ENCODE measurements at regions not wholly inside any gene's neighbourhood (a gene's known extent, or its start where the extent isn't known, plus 50 kb on each side); places are given as distances from the start of the nearest gene placed in this dataset.

DNA sequence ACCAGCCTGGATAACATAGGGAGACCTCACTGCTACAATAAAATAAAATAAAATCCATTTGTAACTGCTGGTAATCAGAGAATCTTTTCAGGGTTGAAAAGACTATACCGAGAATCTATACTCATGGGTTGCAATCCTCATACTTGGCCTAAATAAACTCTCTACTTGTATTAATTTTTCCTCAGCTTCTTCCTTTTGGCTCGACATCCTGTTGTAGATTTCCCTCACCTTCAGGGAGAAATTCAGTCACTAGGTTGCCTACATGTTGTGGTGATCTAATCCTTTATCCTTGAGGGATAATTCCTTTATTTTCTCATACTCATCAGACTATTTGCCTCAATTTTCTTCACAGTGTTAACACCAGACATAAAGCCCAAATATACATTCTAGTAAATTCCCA is 1093.4 kb downstream of the SORCS3 start:
- H4K91ac ChIP-seq (replicated peaks; ENCODE audit: insufficient read length, low read length): no peak overlapping the region
- no peak overlapping the region for H3K4me2 ChIP-seq (ENCODE audit: insufficient read depth in 1 of 2, low read depth in 2 of 2, low read length in 2 of 2)
- H3K27me3 ChIP-seq (replicated peaks in 1 of 4; ENCODE audit: control insufficient read depth in 3 of 4, extremely low read depth in 1 of 4, insufficient read depth in 3 of 4, low read length in 3 of 4): no peaks in the 10 kb centered on the region
- no peak overlapping the region for H3K4me3 ChIP-seq (ENCODE audit: extremely low read depth in 1 of 4, insufficient read depth in 2 of 4, low read depth in 3 of 4, low read length in 4 of 4)
- no peak overlapping the region for H2AFZ ChIP-seq (ENCODE audit: low read length)
- H3K9ac ChIP-seq (replicated peaks in 1 of 4; ENCODE audit: extremely low read depth in 1 of 4, low read depth in 3 of 4, low read length in 3 of 4): no peak overlapping the region
- FAIRE-seq (no peak), DNase-seq (ENCODE audit: low read depth in 1 of 2, low spot score in 2 of 2) (no peak)
- no peaks in the 10 kb centered on the region for H3K36me3 ChIP-seq (ENCODE audit: control insufficient read depth in 2 of 4, insufficient read depth in 4 of 4, low read length in 3 of 4)
- H4K8ac ChIP-seq (ENCODE audit: extremely low read depth, insufficient read depth, low read length): no peak overlapping the region
- H2AK5ac ChIP-seq (ENCODE audit: low read depth, low read length): no peak overlapping the region
- H3K9me3 ChIP-seq (ENCODE audit: insufficient read depth in 2 of 2, low read depth in 1 of 2, low read length in 1 of 2): peaks cover 9 to 15% of the 10 kb centered on the region in 2 experiments
- H4K20me1 ChIP-seq (replicated peaks in 1 of 2; ENCODE audit: control insufficient read depth in 1 of 2, insufficient read depth in 2 of 2, low read length in 2 of 2): no peaks in the 10 kb centered on the region
- no peaks in the 10 kb centered on the region for H3K79me2 ChIP-seq (ENCODE audit: control insufficient read depth in 1 of 2, insufficient read depth in 2 of 2, low read length in 2 of 2)
- no peak overlapping the region for H3K14ac ChIP-seq (ENCODE audit: insufficient read length)
- no peak overlapping the region for H4K5ac ChIP-seq (ENCODE audit: insufficient read length, low read depth, low read length)
- H3K23me2 ChIP-seq (ENCODE audit: low read depth, low read length): no peaks in the 10 kb centered on the region; the same call in 1 of the 2 replicates
- no peaks in the 10 kb centered on the region for H3K79me1 ChIP-seq (ENCODE audit: low read depth, low read length)
- H3K4me1 ChIP-seq (replicated peaks in 1 of 4; ENCODE audit: control insufficient read depth in 3 of 4, insufficient read depth in 4 of 4, low read length in 3 of 4): no peaks in the 10 kb centered on the region
- H2BK15ac ChIP-seq (ENCODE audit: low read length): no peak overlapping the region
- ChIA-PET POLR2A (ENCODE audit: partially characterized antibody) (no interaction called here), CTCF (ENCODE audit: partially characterized antibody) (interaction anchor here (1.1 kb wide), 1 partner anchor 38 kb away, joined by 3 read pairs; no protein-coding TSS in a partner anchor)
- H3K4ac ChIP-seq (replicated peaks; ENCODE audit: insufficient read length, low read depth, low read length): no peak overlapping the region
- no peak overlapping the region for H2BK12ac ChIP-seq (ENCODE audit: low read depth, low read length)
- no peak overlapping the region for H3K23ac ChIP-seq (ENCODE audit: insufficient read length)
- H2BK20ac ChIP-seq (ENCODE audit: low read length): no peak overlapping the region
- H2BK5ac ChIP-seq (ENCODE audit: low read depth, low read length): no peak overlapping the region
- no peak overlapping the region for H2BK120ac ChIP-seq (replicated peaks; ENCODE audit: low read depth, low read length)
- H3K56ac ChIP-seq (replicated peaks; ENCODE audit: insufficient read length, low read depth, low read length): no peak overlapping the region
- no peak overlapping the region for H3K27ac ChIP-seq (ENCODE audit: low read depth, low read length)
- WGBS, 2 experiments (ENCODE audit: extremely low coverage in 1 of 2, insufficient coverage in 1 of 2, insufficient read length in 1 of 2, insufficient replicate concordance in 2 of 2, low coverage in 1 of 2, low lambda C conversion rate in 2 of 2, missing lambda C conversion rate in 1 of 2): 94% methylated on average over 2 of the region's 2 CpGs; no CpG with 5 or more reads in 1 of the 2 experiments
- no peak overlapping the region for H3K18ac ChIP-seq (ENCODE audit: extremely low read depth, low read length)
- TF ChIP-seq SP2 (IDR thresholded peaks at IDR 0.05; ENCODE audit: low read length) (no peak), CHD2 (IDR thresholded peaks at IDR 0.05; ENCODE audit: low read length) (no peak), KDM5A (IDR thresholded peaks at IDR 0.05; ENCODE audit: low read length) (no peak), BRCA1 (IDR thresholded peaks at IDR 0.05; ENCODE audit: low read depth, low read length) (no peak), HDAC6 (IDR thresholded peaks at IDR 0.05; ENCODE audit: low read depth, low read length) (no peak), RFX5 (IDR thresholded peaks at IDR 0.05; ENCODE audit: borderline replicate concordance, low read depth, low read length) (no peak), SIX5 (IDR thresholded peaks at IDR 0.05; ENCODE audit: low read depth, low read length) (no peak), NANOG (IDR thresholded peaks at IDR 0.05; ENCODE audit: insufficient read depth, low read depth, low read length, poor library complexity, severe bottlenecking) (no peak), MAFK (IDR thresholded peaks at IDR 0.05; ENCODE audit: low read depth, low read length) (no peak), SIN3A (conservative IDR thresholded peaks at IDR 0.05 in 1 of 2, IDR thresholded peaks at IDR 0.05 in 1 of 2; ENCODE audit: low read depth in 1 of 2, low read length in 2 of 2) (no peak), BACH1 (IDR thresholded peaks at IDR 0.05; ENCODE audit: low read length) (no peak), EZH2 (IDR thresholded peaks at IDR 0.05; ENCODE audit: low read depth, low read length, severe bottlenecking) (no peak)
- TF ChIP-seq, protein P1, sequence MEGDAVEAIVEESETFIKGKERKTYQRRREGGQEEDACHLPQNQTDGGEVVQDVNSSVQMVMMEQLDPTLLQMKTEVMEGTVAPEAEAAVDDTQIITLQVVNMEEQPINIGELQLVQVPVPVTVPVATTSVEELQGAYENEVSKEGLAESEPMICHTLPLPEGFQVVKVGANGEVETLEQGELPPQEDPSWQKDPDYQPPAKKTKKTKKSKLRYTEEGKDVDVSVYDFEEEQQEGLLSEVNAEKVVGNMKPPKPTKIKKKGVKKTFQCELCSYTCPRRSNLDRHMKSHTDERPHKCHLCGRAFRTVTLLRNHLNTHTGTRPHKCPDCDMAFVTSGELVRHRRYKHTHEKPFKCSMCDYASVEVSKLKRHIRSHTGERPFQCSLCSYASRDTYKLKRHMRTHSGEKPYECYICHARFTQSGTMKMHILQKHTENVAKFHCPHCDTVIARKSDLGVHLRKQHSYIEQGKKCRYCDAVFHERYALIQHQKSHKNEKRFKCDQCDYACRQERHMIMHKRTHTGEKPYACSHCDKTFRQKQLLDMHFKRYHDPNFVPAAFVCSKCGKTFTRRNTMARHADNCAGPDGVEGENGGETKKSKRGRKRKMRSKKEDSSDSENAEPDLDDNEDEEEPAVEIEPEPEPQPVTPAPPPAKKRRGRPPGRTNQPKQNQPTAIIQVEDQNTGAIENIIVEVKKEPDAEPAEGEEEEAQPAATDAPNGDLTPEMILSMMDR (IDR thresholded peaks at IDR 0.05; ENCODE audit: control extremely low read depth in 1 of 3, insufficient read depth in 1 of 3, low read depth in 1 of 3, low read length in 3 of 3): no peak
